TTC549 (cell line): ENCODE measurements at regions not wholly inside any gene's neighbourhood (a gene's known extent, or its start where the extent isn't known, plus 50 kb on each side); places are given as distances from the start of the nearest gene placed in this dataset.

Experiments used
- FAIRE-seq: peaks from 2 replicates; lab custom pipeline; 2012; peaks lifted over from hg19 to GRCh38; lab: Jason Lieb, UNC

DNA sequence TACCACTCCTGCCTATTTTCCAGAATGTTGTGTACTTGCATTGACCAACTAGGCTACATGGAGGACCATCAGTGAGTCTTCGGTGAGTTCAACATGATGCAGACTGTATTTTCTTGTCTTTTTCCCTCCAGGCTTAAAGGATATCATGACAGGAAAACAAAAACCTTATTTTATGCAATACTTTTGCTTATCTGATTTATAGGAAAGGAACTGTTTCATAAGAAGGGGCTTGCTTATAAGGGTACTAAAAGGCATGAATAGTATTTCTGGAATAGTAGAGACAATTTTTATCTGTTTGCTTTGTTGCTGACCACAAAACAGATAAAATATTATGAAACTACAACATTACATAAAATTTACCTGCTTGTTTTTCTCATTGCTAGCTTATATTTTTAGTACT lies 374.7 kb downstream of the KLF5 start:
- no peak for FAIRE-seq

DNA sequence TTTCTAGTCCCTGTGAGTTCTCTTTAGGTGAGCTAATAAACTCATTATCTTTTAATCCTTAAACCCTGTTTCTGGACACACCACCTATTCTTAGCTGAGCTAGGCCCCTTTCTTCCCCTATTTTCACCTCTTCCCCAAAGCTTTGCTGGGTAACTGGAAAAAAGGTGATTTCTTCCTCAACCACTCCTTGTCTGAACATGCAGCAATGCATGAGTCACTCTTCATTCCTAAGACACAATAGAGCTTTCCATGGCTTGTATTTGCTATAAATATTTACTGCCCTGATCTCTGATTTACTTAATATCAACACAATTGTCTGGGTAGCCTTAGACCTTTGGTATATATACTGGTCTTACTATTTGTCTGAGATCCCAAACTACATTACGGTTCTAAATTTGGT lies 370.9 kb downstream of the KLF5 start:
- FAIRE-seq, result no peak

DNA sequence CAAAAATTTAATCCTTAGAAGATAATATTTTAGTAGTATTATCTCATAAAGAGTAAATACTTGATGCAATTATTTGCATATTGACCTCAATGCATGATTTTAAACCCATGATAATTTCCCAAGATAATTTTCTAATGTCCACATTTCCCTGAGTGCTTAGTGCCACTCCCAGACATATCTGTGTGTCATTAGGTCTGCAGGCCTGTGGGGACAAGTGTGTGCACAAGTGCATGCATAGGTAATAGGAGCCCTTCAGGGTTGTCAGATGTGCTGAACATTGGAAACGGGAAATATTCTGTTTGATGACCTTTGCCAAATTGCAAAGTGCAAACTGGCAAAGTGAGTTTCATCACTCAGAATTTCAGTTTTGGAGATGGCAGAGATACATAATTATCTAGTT lies 369.9 kb downstream of the KLF5 start:
- no peak for FAIRE-seq

DNA sequence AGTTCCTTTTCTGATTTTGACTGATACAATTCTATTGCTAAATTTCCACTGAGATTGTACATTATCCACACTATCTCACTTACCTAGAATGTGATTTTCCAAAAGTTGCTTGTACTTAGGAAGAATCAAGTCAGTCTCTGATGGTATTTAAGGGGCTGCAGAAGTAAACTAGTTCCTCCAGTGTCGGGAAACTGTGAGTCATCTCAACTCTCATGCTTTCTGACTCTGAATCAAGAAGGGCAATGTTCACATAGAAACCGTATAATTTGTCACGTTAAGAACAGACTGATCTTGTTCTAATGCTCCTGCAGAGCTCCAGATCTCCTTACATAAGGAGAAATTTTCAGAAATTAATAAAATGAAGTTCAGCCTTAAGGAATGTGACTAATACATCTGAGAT lies 369.3 kb downstream of the KLF5 start:
- no peak for FAIRE-seq

DNA sequence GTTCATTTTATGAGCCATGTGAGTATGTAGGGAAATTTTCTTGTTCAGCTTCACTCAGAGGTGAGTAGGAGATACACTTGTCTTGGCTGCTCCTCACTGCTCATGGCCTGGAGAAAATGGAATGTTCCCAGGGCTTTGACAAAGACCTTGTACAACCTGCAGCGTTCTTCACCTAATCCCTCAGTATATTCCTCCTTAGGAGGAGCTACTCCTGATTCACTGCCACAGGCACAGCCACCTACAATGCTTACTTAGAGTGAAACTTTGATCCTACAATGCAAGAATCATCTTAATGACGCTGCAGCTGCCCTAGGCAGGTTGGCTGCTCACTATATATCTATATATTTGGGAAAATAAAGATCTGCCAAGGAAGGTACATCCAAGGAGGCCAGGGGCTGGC lies 364.2 kb downstream of the KLF5 start:
- no peak for FAIRE-seq

DNA sequence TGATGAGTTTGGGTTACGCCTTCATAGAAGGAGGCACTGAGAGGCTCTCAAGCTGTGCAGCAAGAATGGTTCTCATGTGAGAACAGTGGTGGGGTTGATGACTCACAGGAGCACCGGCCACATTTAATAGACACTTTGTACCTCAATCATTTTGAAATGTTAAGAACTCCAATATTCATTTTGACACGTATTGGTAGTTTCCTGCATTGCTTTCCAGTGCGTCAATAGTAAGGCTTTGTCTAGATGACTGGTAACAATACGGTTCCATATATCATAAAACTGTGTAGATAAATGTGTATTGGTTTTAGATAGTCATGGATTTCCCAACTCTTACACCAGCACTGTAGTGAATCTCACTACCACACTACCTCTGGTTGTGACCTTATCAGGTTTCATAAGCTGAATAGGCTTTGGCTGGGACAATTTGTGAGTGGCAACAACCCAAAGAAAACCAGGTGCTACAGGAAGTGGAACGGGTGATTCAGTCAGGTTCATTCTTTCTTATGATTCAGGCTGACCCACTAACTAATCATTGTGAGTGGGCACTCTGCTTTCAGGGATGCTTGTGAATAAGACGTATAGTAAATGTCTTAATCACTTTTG lies 362.6 kb downstream of the KLF5 start:
- FAIRE-seq, result no peak

DNA sequence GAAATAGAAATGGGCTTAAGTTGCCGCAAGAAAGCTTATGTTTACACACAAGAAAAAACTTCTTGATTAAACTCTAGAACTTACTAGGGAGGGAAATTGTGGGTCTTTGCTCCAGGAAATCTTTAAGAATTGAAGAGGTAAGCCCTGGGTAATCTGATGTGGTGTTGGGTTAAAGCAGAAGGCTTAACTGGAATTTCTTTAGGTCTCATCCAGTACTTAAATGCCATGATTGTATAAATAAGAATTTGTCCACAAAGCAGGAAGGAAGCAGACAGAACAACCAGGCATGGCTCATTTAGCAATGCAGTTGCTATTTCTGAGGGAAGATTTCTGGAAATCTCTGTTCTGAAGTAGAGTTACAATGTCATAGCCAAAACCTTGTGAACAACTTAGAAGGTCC lies 360.4 kb downstream of the KLF5 start:
- no peak for FAIRE-seq

DNA sequence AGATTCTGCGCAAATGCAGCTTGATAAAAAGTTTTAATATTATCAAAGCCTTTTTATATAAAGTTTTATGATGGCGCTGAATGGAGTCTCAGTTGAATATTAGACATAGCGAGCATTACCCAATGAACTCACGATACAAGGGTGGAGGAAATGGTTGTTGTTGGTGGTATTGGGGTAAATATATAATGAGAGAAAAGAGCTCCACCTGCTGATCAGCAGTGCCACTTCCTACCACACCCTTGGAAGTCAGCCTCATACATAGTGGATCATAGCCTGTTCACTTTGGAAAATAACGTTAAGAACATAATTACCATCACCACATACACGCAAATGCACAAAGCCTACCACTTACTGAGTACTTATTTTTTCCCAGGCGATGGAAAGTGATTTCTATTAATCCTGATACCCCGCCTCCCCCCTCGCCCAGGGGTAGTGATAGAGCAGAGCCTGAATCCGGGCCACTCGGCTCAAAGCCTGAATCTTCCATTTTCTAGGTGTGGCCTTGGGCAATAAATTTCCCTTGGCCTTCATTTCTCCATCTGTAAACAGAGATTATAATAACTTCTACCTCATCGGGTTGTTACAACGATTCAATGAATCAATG lies 358.3 kb downstream of the KLF5 start:
- FAIRE-seq, result no peak

DNA sequence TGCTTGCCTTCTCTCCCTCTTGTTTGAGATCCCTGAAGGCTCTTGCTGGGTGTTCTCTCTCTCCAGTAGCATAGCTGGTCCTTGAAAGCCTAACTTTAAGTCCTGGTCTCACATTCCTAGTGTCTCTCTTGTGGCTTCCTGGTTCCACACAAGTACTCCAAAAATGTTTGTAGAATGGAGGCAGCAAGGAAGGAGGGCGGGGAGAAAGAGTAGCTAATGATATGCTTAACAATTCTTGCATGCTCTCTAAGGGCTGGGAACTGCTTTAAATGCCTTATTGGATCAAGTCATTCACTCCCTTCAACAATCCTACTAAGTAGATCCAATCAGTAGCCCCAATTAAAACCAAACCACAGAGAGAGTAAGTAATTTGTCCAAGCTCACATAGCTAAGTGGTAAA lies 357.3 kb downstream of the KLF5 start:
- no peak for FAIRE-seq

DNA sequence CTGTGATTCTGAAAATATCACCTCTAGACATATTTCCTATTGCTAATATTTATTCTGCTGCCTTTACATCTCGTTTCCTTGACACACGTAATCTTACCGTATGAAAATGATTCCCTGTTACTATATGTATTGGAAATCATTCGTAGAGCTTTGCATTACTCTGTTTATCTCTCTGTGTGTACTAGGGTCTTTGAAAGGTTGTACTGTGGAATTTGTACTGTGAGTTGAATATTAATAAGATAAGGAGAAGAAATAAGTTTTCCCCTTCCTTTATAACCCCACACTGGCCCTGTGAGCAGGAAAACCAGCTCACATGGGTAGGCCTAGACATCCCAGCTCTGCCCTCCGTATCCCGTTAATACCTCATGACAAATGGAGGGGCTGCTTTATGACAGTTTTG lies 354.9 kb downstream of the KLF5 start:
- no peak for FAIRE-seq

DNA sequence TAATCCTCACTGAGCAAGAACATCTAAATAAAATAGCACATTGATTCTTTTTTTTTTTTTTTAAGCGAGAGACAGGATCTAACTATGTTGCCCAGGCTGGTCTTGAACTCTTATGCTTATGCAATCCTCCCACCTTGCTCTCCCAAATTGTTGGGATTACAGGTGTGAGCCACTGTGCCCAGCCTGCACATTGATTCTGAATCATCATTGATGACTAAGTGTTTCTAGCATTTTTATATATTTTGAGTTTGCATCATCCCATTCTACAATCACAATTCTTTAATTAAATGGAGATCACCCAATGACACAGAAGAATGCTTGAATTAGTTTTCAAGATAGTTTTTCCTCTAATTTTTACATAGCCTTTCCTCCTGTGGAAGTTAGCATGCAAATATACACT lies 354.1 kb downstream of the KLF5 start:
- FAIRE-seq, result no peak

DNA sequence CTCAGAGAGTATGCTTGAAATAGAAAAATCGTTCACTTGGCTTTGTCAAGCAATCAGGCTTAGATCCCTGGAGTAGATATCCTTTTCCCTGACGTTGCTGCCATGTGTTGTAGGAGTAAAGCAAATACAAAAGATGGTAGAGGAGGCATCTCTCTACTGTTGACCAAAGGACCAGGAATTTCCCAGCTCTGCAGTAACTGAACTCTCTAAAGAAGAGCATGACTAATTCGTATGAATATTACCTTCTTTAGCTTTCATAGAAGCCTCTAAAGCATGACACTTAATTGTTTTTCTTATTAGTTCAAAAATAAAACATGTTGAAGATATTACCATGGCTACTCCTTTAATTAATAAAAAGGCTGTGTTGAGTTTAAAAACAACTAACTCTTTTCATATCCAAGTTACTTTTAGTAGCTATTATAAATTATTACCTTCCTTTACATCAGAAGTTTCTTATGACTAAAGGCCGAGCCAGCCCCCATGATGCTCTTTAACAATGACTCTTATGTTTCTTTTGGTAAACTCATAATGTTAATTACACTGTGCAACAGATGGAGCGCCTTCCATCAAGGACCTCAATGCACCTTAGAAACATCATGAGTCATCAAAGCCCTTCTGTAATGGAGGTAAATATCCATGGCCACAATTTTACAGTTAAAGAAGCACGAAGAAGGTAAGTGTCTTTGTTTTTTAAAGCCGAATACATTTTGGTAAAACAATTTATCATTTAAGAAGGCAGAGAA lies 352.4 kb downstream of the KLF5 start:
- no peak for FAIRE-seq

DNA sequence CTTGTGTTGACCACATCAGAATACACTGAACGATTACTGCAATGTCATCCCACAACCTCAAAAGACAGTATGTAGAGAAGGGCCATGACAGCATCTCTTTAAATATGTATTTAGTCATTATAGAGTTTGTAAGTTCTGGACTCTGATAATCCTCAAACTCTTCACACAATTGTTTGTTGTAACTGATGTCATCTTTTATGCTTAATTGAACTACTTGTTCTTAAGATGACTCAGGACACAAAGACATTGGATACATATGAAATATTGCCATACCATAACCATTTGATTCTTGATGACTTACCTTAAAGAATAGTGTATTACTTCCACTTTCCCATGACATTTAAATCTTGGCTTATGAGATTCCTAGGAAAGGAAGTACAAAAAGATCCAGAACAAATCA lies 347.6 kb downstream of the KLF5 start:
- FAIRE-seq, result no peak

DNA sequence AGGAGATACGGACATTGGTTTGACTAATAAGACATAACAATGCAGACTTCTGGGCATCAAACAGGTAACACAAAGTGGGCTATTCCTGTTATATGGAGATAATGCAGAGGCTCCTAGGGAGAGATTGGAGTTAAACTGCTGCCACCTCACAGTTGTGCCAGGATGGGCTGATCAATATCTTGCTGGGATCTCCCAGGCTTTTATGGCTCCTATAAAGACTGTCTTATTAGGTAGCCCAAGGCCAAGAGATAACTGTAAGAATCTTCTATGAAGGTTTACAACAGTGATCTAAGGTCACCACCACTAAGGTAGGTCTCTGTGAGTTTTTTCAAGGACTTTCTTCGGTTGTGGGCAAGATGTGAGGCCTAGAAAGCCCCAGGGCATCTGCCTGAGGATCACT lies 345.8 kb downstream of the KLF5 start:
- FAIRE-seq, result no peak

DNA sequence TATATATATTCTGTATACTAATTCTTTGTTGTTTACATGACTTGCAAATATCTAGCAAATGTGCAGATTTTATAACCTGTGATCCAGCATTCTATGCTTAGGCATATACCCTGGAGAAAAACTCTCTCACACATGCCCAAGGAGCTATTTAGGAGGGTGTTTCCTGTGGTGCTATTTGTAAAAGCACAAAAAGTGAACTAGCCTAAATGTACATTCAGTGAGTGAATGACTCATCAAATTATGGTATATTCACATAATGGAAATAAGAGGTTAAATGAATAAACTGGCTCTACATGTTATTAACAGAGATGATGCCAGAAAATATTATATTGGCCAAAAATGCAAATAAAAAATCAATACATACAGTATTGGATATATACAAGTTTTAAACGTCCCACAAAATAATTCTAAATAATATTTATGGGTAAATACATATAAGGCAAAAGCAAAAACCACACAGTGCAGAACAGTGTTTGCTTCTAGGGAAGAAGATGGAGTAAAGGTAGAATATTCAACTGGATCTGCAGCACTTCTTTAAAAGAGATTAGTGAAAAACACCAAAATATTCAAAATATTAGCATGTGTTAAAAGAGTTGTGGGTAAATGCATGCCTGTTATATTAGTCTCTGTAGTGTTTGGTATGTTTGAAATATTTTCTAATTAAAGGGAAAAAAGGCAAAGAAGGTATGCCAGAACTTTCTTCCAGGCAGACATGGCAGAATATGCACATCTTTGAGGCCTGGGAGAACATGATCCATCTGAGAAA lies 344.7 kb downstream of the KLF5 start:
- no peak for FAIRE-seq

DNA sequence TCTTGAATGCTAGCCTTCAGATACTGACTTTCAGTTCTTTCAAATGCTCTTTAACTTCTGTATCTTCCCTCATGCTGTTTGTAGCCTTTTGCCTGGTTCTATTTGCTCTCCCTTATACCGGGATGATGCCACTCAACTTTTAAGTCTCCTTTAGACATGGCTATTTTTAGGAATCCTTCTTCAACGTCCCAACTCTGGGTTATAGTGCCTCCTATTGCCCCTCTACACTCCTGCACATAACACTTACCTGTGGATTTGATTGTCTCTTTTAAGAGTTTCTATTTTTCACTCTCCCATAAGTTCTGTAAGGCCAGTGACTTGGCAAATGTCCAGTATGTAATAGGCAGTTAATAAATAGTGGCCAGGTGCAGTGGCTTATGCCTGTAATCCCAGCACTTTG lies 343.0 kb downstream of the KLF5 start:
- FAIRE-seq, result no peak

DNA sequence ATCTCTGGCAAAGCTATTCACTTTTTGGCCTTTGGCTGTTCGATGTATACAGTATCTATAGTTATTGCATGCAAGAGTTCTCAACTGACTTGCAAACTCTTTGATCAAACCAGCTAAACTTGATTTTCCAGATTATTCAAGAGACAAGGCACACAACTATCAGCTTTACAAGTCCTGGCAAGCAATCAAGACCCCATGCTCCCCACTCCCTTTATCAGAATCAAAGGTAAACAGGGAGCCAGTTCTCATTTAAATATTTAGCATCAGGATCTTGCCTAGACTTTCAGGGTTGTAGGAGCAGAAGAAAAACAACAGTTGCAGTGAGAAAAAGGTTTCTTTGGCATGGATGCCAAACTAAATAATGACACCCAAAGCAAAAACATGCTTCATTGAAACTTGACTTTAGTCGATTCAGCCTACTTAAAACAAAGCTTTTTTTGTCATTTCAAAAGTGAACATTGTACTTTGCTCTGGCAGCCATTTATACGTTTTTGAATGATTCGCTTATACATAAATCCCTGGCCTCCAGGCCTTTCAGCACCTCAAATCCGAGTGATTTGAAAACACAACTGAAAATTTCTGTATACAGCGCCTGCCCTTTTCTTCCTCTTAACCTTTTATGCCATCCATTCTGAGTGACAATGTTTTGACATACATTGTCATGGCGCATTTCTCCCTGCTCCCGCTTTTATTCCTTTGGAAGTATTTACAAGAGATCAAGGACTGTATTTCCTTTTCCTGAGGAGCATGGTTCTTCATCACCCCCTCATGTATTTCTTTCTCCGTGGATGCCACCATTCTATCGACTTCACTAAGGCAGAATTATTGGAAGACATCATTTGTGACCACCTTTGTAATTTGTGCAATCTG lies 340.8 kb downstream of the KLF5 start:
- no peak for FAIRE-seq

DNA sequence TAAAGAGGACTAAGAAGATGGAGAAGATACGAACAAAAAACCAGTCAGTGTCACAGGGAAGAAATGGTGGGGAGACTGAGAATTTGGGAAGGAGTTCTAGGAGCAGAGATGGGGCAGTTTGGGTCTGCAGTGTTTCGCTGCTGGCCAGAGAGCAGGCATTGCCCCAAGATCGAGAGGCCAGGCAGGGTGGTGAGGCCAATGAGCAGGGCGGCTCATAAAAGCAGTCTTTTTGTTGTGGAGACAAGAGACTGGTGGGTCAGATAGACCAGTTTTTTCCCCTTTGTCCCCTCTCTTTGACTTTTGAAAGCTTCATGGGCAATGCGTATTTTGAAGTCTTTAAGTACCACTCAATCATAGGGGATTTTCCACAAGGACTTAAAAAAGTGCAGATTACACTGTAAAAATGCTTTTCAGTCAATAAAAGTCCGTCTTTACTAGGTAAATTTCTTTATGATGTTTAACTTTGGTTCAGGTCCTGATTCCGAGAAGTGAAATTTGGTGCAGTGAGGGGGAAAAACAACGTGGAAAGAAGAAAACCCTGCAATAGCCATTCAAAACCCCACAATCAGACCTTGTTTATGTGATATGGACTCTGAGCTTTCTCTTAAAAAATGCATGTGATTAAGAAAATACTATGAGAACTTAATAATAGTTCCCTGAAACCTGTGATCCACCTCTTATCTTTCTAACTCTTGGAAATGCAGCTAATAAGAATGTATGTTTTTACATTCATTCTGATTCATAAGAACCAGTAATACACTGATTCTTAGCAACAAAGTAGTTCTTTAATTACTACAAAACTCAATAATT lies 338.9 kb downstream of the KLF5 start:
- FAIRE-seq, result no peak

DNA sequence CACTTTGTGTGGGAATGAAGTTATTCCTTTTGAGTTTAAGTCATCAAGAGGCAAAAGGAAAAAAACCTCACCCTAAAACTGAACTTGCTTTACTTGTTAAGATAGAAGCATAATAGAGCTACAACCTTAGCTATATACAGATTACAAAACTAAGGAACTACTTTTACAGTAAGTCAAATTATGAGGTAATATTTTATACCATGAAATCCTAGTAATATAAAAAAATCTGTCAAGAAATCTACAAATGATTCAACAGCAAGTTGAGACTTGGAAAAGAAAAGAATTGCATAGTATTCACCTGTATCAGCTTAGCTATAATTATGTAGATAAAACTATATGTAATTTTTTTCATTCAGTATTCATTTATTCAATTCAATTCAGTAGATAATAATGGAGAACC lies 335.3 kb downstream of the KLF5 start:
- no peak for FAIRE-seq

DNA sequence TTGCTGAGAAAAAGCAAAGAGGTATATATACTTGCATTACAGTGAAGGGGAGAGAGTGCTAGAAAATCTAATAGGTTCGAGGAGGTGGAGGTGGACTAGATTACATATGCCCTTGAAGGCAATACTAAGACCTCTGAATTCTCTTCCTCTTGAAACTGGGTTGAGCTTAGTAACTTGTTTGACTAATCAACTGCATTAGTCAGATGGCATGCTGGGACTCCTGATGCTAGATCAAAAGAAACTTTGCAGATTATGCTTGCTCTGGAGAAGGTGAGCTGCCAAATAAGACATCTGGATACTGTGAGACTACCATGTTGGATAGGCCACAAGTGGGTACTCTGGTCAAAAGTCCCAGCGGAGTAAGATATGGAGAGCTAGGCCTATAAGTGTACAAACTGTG lies 331.3 kb downstream of the KLF5 start:
- FAIRE-seq, result no peak

DNA sequence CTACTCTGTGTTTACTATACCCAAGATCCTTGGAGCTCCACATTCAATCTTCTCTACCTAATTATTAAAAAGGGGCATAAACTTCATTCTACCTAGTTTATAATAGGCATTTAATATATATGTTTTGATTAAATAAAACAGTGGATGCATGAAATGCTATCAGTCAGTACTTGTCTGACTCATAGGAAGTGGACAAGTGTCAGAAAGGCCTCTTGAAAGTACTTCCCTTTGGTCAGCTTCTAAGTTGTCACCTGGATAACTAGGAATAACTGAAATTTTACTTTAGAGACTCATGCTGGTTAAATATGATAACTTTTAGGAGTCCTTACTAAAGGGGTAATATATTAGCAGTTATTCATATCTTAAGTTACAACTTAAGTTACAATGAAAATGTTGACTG lies 329.8 kb downstream of the KLF5 start:
- no peak for FAIRE-seq
